Adrenal gland (tissue), 9 donors: ENCODE measurements at regions not wholly inside any gene's neighbourhood (a gene's known extent, or its start where the extent isn't known, plus 50 kb on each side); places are given as distances from the start of the nearest gene placed in this dataset.

Source experiments
- DNase-seq, 7 donors: peaks; one replicate each; pipeline ENCODE4 v3.0.0-alpha.2; 2019 to 2020
- H3K27ac ChIP-seq, 5 donors: fragments of 200-600 bp; sonication (generic) in 4 of 5; 1 replicate in 3 of 5; 2 replicates in 2 of 5; pipeline versions ENCODE4 v1.5.1 to v1.8.0; 2016 to 2020; ENCODE audit warnings: mild to moderate bottlenecking in 1 of 5
- H3K27me3 ChIP-seq: fragments of 200-600 bp; 2 replicates; pipeline ENCODE4 v1.8.0; 2021
- H3K36me3 ChIP-seq, 2 donors: fragments of 200-600 bp; replicated peaks in 1 of 2; 1 replicate in 1 of 2; 2 replicates in 1 of 2; pipeline versions ENCODE4 v1.5.1 to v1.8.0; 2018 to 2022
- H3K4me1 ChIP-seq, 2 donors: fragments of 200-600 bp; replicated peaks in 1 of 2; 1 replicate in 1 of 2; 2 replicates in 1 of 2; pipeline versions ENCODE4 v1.5.1 to v1.8.0; 2018 to 2021
- H3K4me3 ChIP-seq, 4 donors: fragments of 200-600 bp; sonication (generic) in 3 of 4; one replicate each; pipeline ENCODE4 v1.5.1; 2016 to 2018
- H3K9me3 ChIP-seq, 3 donors: fragments of 200-600 bp; sonication (generic) in 1 of 3; replicated peaks in 1 of 3; 1 replicate in 2 of 3; 2 replicates in 1 of 3; pipeline versions ENCODE4 v1.5.1 to v1.8.0; 2016 to 2021
- CTCF ChIP-seq, 6 experiments: fragments of 450-650 bp in 4 of 6; fragments of 200-600 bp in 2 of 6; sonication (generic) in 1 of 6; IDR thresholded peaks; 1 replicate in 5 of 6; 2 replicates in 1 of 6; pipeline versions ENCODE4 v1.5.1 to v1.8.0; 2016 to 2021; ENCODE audit warnings: antibody characterized with exemption in 6 of 6, mild to moderate bottlenecking in 2 of 6, moderate library complexity in 1 of 6
- POLR2A ChIP-seq, 2 donors: fragments of 450-650 bp; IDR thresholded peaks; one replicate each; pipeline ENCODE4 v1.6.1; 2017; ENCODE audit warnings: antibody characterized with exemption in 2 of 2, mild to moderate bottlenecking in 2 of 2, moderate library complexity in 1 of 2
- WGBS, 4 donors: extraction: QIAGEN DNeasy Blood & Tissue Kit in 2 of 4; methylation state at CpG; one replicate each; pipeline versions ENCODE4 v1.1.5 to v1.1.7; 2013 to 2017; 5-methylcytosine and 5-hydroxymethylcytosine counted together
- intact Hi-C, 2 donors: fragments of 100-400 bp; cut with DNase I; formaldehyde crosslinking; loops; one replicate each; pipeline versions ENCODE4 v1.14.1 to v1.15.0; 2022 to 2023
- donor health status: healthy with polysubstance abuse.
- donor health status: Bipolar disorder and iron deficiency.
- donor health status: DM: yes; HTN: yes; CAD: no.
- donor health status: DM: no; HTN: no; CAD: no.
- donor health status: DM: no; HTN: no; CAD: no.

GRCh38 chr10:8350250-8350967 lies 295.9 kb downstream of the GATA3 start:
- Histone ChIP-seq H3K27ac (no peak overlapping the region), H3K4me3 (no peak overlapping the region), H3K4me1 (no peaks in the 10 kb centered on the region), H3K27me3 (peaks cover 4% of the 10 kb centered on the region), H3K9me3 (no peaks in the 10 kb centered on the region), H3K36me3 (no peaks in the 10 kb centered on the region)
- intact Hi-C loops = no loop called here
- WGBS, 4 donors = 57 to 78% (median 60%) methylated on average over 5 of the region's 5 CpGs
- DNase-seq = no peak
- TF ChIP-seq CTCF (IDR thresholded peaks at IDR 0.05) (no peak), POLR2A (IDR thresholded peaks at IDR 0.05) (no peak)

- Histone ChIP-seq H3K36me3 (no peaks in the 10 kb centered on the region), H3K9me3 (no peaks in the 10 kb centered on the region), H3K4me1 (no peaks in the 10 kb centered on the region), H3K27me3 (peaks cover 4% of the 10 kb centered on the region), H3K27ac (no peak overlapping the region), H3K4me3 (no peak overlapping the region)
- TF ChIP-seq CTCF (IDR thresholded peaks at IDR 0.05) (no peak), POLR2A (IDR thresholded peaks at IDR 0.05) (no peak)
- 83 to 88% (median 86%) methylated on average over 10 of the region's 10 CpGs for WGBS, 4 donors
- DNase-seq = no peak
- intact Hi-C loops = no loop called here
These were observed 297.9 kb downstream of the GATA3 start for GRCh38 chr10:8352171-8353075.

- H3K36me3 ChIP-seq = no peaks in the 10 kb centered on the region
- no peak overlapping the region for H3K27ac ChIP-seq
- H3K4me1 ChIP-seq = no peaks in the 10 kb centered on the region
- TF ChIP-seq CTCF (IDR thresholded peaks at IDR 0.05) (no peak), POLR2A (IDR thresholded peaks at IDR 0.05) (no peak)
- no peaks in the 10 kb centered on the region for H3K27me3 ChIP-seq
- no peaks in the 10 kb centered on the region for H3K9me3 ChIP-seq
- 68 to 90% (median 77%) methylated on average over 2 of the region's 2 CpGs for WGBS, 4 donors
- DNase-seq = no peak
- intact Hi-C loops = no loop called here
- no peak overlapping the region for H3K4me3 ChIP-seq
These were observed 301.8 kb downstream of the GATA3 start for GRCh38 chr10:8356283-8356682.

- Histone ChIP-seq H3K27me3 (no peaks in the 10 kb centered on the region), H3K4me1 (no peaks in the 10 kb centered on the region), H3K27ac (no peak overlapping the region), H3K36me3 (no peaks in the 10 kb centered on the region), H3K9me3 (no peaks in the 10 kb centered on the region), H3K4me3 (no peak overlapping the region)
- intact Hi-C loops = no loop called here
- TF ChIP-seq POLR2A (IDR thresholded peaks at IDR 0.05) = no peak
- no peak for TF ChIP-seq CTCF (IDR thresholded peaks at IDR 0.05)
- DNase-seq = no peak
- WGBS, 4 donors = 93 to 95% (median 94%) methylated on average over 5 of the region's 5 CpGs
These were observed 305.0 kb downstream of the GATA3 start for GRCh38 chr10:8359467-8359866.
